SH-SY5Y (cell line): ENCODE measurements at regions not wholly inside any gene's neighbourhood (a gene's known extent, or its start where the extent isn't known, plus 50 kb on each side); places are given as distances from the start of the nearest gene placed in this dataset.

Source experiments
- GATA2 ChIP-seq: IDR thresholded peaks from 2 replicates; pipeline ENCODE4 v1.6.1; 2011; ENCODE audit warnings: mild to moderate bottlenecking, low read depth, low read length
- GATA3 ChIP-seq: IDR thresholded peaks from 2 replicates; pipeline ENCODE4 v1.6.1; 2011; ENCODE audit warnings: low read depth, mild to moderate bottlenecking, low read length, moderate library complexity

DNA sequence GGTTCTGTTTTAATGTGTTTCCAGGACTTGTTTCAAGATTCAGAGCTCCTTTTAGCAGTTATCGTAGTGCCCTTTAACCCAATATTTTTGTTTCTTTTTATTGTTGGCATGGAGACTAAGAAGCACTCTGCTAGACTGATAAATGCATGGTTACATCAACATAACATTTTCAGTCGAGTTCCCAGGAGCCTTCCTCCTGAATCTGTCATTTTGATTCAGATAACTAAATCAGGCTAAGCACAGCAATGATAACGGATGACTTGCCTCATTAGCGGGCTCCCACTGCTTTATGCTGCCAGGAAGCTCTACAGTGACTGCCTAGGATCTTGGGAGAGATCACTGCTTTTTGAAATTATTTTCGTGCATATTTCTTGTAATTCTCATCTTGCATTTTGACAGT is 772.8 kb upstream of the GJE1 start:
- TF ChIP-seq GATA2: no peak
- TF ChIP-seq GATA3: no peak
